ENCODE measurements at regions not wholly inside any gene's neighbourhood (a gene's known extent, or its start where the extent isn't known, plus 50 kb on each side); places are given as distances from the start of the nearest gene placed in this dataset.

DNA sequence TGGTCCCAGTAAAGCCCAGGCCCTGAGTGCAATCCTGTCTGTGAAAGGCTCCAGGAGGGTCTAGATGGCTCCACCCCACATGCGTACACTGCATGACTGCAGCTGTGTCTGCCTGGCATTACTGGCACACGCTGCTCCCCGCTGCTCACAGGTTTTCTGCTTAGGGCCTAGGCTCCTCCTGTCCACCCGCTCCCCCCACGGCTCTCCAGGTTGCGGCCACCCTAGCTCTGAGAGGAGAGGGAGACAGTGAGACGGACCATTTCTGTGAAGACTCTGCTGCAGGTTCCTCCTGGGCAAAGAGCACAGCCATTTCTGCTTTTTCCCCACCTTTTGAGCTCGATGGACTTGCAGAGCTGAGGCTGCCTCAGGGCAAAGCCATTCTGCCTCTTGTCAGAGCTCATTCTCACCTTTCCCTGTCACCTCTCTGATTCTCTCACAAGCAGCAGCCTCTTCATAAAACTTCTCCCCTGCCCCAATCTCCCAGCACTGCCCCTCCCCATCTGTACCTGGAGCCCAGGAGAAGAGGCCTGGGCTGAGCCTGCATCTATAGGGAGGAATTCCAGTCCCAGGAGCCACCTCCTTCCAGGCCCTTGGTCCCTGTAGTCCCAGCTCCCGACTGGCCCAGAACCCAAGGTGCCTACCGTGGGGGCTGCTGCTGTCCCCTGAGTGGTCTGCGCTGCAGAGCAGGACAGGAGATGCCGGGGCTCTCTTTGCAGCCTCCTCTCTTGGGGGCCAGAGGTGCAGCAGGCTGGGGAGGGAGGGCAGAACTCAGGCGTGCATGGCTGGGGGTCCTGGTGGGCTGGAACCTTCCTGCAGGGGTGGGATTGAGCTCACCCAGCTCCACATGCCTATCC lies 433.7 kb upstream of the B3GAT1 start:
- no peak overlapping the region for H2AK5ac ChIP-seq (ENCODE audit: insufficient read length, low read length)
- H4K5ac ChIP-seq (ENCODE audit: insufficient read length, low read depth, low read length), result no peak overlapping the region
- H3K9me3 ChIP-seq (ENCODE audit: control insufficient read depth, low read depth, low read length), result no peaks in the 10 kb centered on the region
- no peak overlapping the region for H2BK120ac ChIP-seq (ENCODE audit: low read depth, low read length, poor library complexity, severe bottlenecking)
- DNase-seq, result peak; percentile 20
- no peak overlapping the region for H3K18ac ChIP-seq (ENCODE audit: insufficient read length, low read depth, low read length)
- H4K8ac ChIP-seq (replicated peaks; ENCODE audit: insufficient read length, low read depth, low read length), result no peak overlapping the region
- no peak overlapping the region for H3T11ph ChIP-seq (ENCODE audit: low read length)
- no peak overlapping the region for H2BK5ac ChIP-seq (ENCODE audit: insufficient read length, low read length)
- no peak overlapping the region for H3K27ac Mint-ChIP-seq
- no peak overlapping the region for H3K9ac ChIP-seq (ENCODE audit: extremely low read depth, insufficient read length, low read length)
- no peak overlapping the region for H4K91ac ChIP-seq (ENCODE audit: insufficient read length, low read depth, low read length)
- H3K79me1 ChIP-seq (ENCODE audit: insufficient read depth, low read depth, low read length, poor library complexity, severe bottlenecking), result no peaks in the 10 kb centered on the region
- peaks cover 0 to 4% of the 10 kb centered on the region in 2 experiments; a peak in 1 of 4 replicates for H3K4me1 Mint-ChIP-seq
- no CpG with 5 or more reads among the region's 13 CpGs for WGBS (ENCODE audit: extremely low coverage, insufficient read length, low lambda C conversion rate)
- H2AFZ ChIP-seq (ENCODE audit: low read length), result no peak overlapping the region
- no peak overlapping the region for H3K4me3 Mint-ChIP-seq
- H3K9me3 Mint-ChIP-seq, result no peaks in the 10 kb centered on the region
- H3K4me1 ChIP-seq (ENCODE audit: insufficient read depth, low read length), result no peaks in the 10 kb centered on the region
- H2BK20ac ChIP-seq (ENCODE audit: low read depth, low read length, poor library complexity, severe bottlenecking), result no peak overlapping the region
- no peak overlapping the region for H3K23ac ChIP-seq (ENCODE audit: insufficient read length, low read depth, low read length)
- no peak overlapping the region for H3K27ac ChIP-seq (ENCODE audit: insufficient read length, low read depth, low read length)
- no peak overlapping the region; the same call in 1 of the 2 replicates for H3K14ac ChIP-seq (ENCODE audit: insufficient read depth, low read length)
- H2BK12ac ChIP-seq (ENCODE audit: insufficient read length, low read depth, low read length), result no peak overlapping the region
- no peaks in the 10 kb centered on the region for H3K27me3 ChIP-seq (ENCODE audit: insufficient read depth, low read length)
- H3K79me2 ChIP-seq (ENCODE audit: insufficient read depth, low read length), result no peaks in the 10 kb centered on the region
- H4K20me1 ChIP-seq (ENCODE audit: control insufficient read depth, insufficient read depth, insufficient read length), result no peaks in the 10 kb centered on the region
- H3K4ac ChIP-seq (ENCODE audit: low read depth, low read length), result no peak overlapping the region
- no peak overlapping the region for H3K4me2 ChIP-seq (ENCODE audit: insufficient read depth, insufficient read length, low read length)
- H3K27me3 Mint-ChIP-seq (ENCODE audit: low read depth), result peaks cover 6% of the 10 kb centered on the region
- no peaks in the 10 kb centered on the region for H3K23me2 ChIP-seq (ENCODE audit: insufficient read length, low read depth, low read length, poor library complexity, severe bottlenecking)
- H3K36me3 Mint-ChIP-seq (ENCODE audit: insufficient read depth in 1 of 3, low read depth in 3 of 3), result no peaks in the 10 kb centered on the region
- no peak overlapping the region for H3K56ac ChIP-seq (ENCODE audit: insufficient read length, low read depth, low read length)
- H2BK15ac ChIP-seq (ENCODE audit: low read depth, low read length), result no peak overlapping the region
- TF ChIP-seq CTCF (conservative IDR thresholded peaks at IDR 0.05), result no peak
